HCT116 (cell line): ENCODE measurements at regions not wholly inside any gene's neighbourhood (a gene's known extent, or its start where the extent isn't known, plus 50 kb on each side); places are given as distances from the start of the nearest gene placed in this dataset.

Experiments used
- ATAC-seq: fragments of 200-7000 bp; cut with Tn5 transposase; 2 replicates; pipeline ENCODE4 v1.9.1; 2020; ENCODE audit warnings: mild to moderate bottlenecking, moderate library complexity
- BruUV-seq: library from RNA; stranded (reverse); fragments of 400-500 nt; replicated peaks from 2 replicates; lab custom pipeline; 2021; lab: Mats Ljungman, UMichigan
- CTCF ChIA-PET: fragments of 300-600 bp; sonication (Branson Sonifier 250); formaldehyde crosslinking; loops from one replicate; lab custom pipeline; 2021; ENCODE audit warnings: antibody characterized with exemption; lab: Charles Lee
- POLR2A ChIA-PET: fragments of 300-600, 350-600 bp; sonication (Branson Sonifier 250); formaldehyde crosslinking; loops from one replicate; lab custom pipeline; 2021; ENCODE audit warnings: antibody characterized with exemption; lab: Charles Lee
- RAD21 ChIA-PET, 2 experiments: fragments of 300-600 bp; sonication (Branson Sonifier 250); formaldehyde crosslinking; loops; one replicate each; lab custom pipeline; 2023; ENCODE audit warnings: low total read pairs in 2 of 2; ENCODE audit not compliant: uncharacterized antibody in 2 of 2, unreplicated experiment in 2 of 2, low non-redundant PET in 1 of 2; lab: Charles Lee
- DNase-seq: peaks from one replicate; pipeline ENCODE4 v3.0.0-alpha.2; 2010; ENCODE audit warnings: low read depth, low spot score
- H2AFZ ChIP-seq: fragments of 200-600 bp; shearing (Covaris generic), sonication (generic); 2 replicates; pipeline ENCODE4 v1.6.1; 2017; ENCODE audit warnings: low read depth, mixed run types, mixed read lengths, antibody characterized with exemption, low read length; ENCODE audit not compliant: poor library complexity, severe bottlenecking
- H3K27ac ChIP-seq: 2 replicates; pipeline ENCODE4 v1.5.1; 2012; ENCODE audit warnings: low read depth, low read length
- H3K27me3 ChIP-seq: fragments of 200-600 bp; sonication (generic); 2 replicates; pipeline ENCODE4 v1.6.1; 2016; ENCODE audit warnings: mixed run types, low read length, mixed read lengths; ENCODE audit not compliant: insufficient read depth
- H3K36me3 ChIP-seq, 2 experiments: fragments of 200-500 bp in 1 of 2; fragments of 200-600 bp in 1 of 2; sonication (Bioruptor generic) in 1 of 2; sonication (generic) in 1 of 2; 2 replicates each; pipeline versions ENCODE4 v1.5.1 to v1.6.1; 2014 to 2016; ENCODE audit warnings: low read length in 2 of 2, inconsistent platforms in 1 of 2, mixed read lengths in 1 of 2, mixed run types in 1 of 2; ENCODE audit not compliant: insufficient read depth in 2 of 2, control insufficient read depth in 1 of 2
- H3K4me1 ChIP-seq, 2 experiments: fragments of 200-600 bp in 1 of 2; sonication (generic) in 1 of 2; 2 replicates each; pipeline versions ENCODE4 v1.5.1 to v1.6.1; 2012 to 2017; ENCODE audit warnings: low read length in 2 of 2, inconsistent platforms in 1 of 2, mild to moderate bottlenecking in 1 of 2, mixed read lengths in 1 of 2, mixed run types in 1 of 2, moderate library complexity in 1 of 2; ENCODE audit not compliant: insufficient read depth in 2 of 2, control insufficient read depth in 1 of 2
- H3K4me2 ChIP-seq: fragments of 200-600 bp; sonication (generic); 2 replicates; pipeline ENCODE4 v1.6.1; 2017; ENCODE audit warnings: mixed run types, low read length, mixed read lengths
- H3K4me3 ChIP-seq, 2 experiments: fragments of 200-600 bp in 1 of 2; sonication (generic) in 1 of 2; replicated peaks in 1 of 2; 2 replicates each; pipeline ENCODE4 v1.5.1; 2011 to 2016; ENCODE audit warnings: low read length in 2 of 2, control low read depth in 1 of 2, low read depth in 1 of 2, mild to moderate bottlenecking in 1 of 2, mixed read lengths in 1 of 2, mixed run types in 1 of 2
- H3K79me2 ChIP-seq: fragments of 200-600 bp; sonication (generic); 2 replicates; pipeline ENCODE4 v1.6.1; 2017; ENCODE audit warnings: mild to moderate bottlenecking, mixed run types, low read length, moderate library complexity, mixed read lengths; ENCODE audit not compliant: insufficient read depth
- H3K9ac ChIP-seq: fragments of 200-600 bp; sonication (generic); 2 replicates; pipeline ENCODE4 v1.6.1; 2016; ENCODE audit warnings: low read length, mixed read lengths
- H3K9me2 ChIP-seq: fragments of 200-600 bp; sonication (generic), shearing (Covaris generic); 2 replicates; pipeline ENCODE4 v1.6.1; 2017; ENCODE audit warnings: mixed run types, mild to moderate bottlenecking, moderate library complexity; ENCODE audit not compliant: insufficient read depth
- H3K9me3 ChIP-seq, 2 experiments: fragments of 200-500 bp in 1 of 2; fragments of 200-600 bp in 1 of 2; sonication (Bioruptor generic) in 1 of 2; sonication (generic) in 1 of 2; 2 replicates each; pipeline ENCODE4 v1.6.1; 2014 to 2017; ENCODE audit warnings: low read length in 2 of 2, mixed read lengths in 2 of 2, inconsistent platforms in 1 of 2, low read depth in 1 of 2, mild to moderate bottlenecking in 1 of 2, mixed run types in 1 of 2, moderate library complexity in 1 of 2; ENCODE audit not compliant: control insufficient read depth in 1 of 2, insufficient read depth in 1 of 2
- H4K20me1 ChIP-seq: fragments of 200-600 bp; sonication (generic), shearing (Covaris generic); 2 replicates; pipeline ENCODE4 v1.6.1; 2017; ENCODE audit warnings: mixed run types, mild to moderate bottlenecking, moderate library complexity; ENCODE audit not compliant: insufficient read depth
- ATF3 ChIP-seq: IDR thresholded peaks from 2 replicates; pipeline ENCODE4 v1.6.1; 2012
- CBX3 ChIP-seq: IDR thresholded peaks from 2 replicates; pipeline ENCODE4 v1.6.1; 2012; ENCODE audit warnings: low read depth
- ELF1 ChIP-seq: IDR thresholded peaks from 2 replicates; pipeline ENCODE4 v1.6.1; 2012; ENCODE audit warnings: low read depth, borderline replicate concordance
- EZH2 ChIP-seq: fragments of 200-600 bp; sonication (generic); IDR thresholded peaks from 2 replicates; pipeline ENCODE4 v1.6.1; 2017; ENCODE audit warnings: antibody characterized with exemption, mixed run types
- EZH2phosphoT487 ChIP-seq: fragments of 200-600 bp; IDR thresholded peaks from 2 replicates; pipeline ENCODE4 v1.6.1; 2018; ENCODE audit warnings: antibody characterized with exemption, borderline replicate concordance
- POLR2A ChIP-seq: IDR thresholded peaks from 2 replicates; pipeline ENCODE4 v1.7.0; 2011; ENCODE audit warnings: borderline replicate concordance; ENCODE audit not compliant: insufficient read depth, insufficient read length; ENCODE audit errors: extremely low read depth
- POLR2AphosphoS5 ChIP-seq: IDR thresholded peaks from 2 replicates; pipeline ENCODE4 v1.6.1; 2011; ENCODE audit warnings: mild to moderate bottlenecking, low read depth, low read length, moderate library complexity
- SIN3A ChIP-seq: IDR thresholded peaks from 2 replicates; pipeline ENCODE4 v1.6.1; 2012; ENCODE audit warnings: low read depth
- SP1 ChIP-seq: IDR thresholded peaks from 2 replicates; pipeline ENCODE4 v1.6.1; 2012; ENCODE audit warnings: low read depth
- TCF7L2 ChIP-seq: IDR thresholded peaks from 2 replicates; pipeline ENCODE4 v1.7.0; 2011; ENCODE audit warnings: borderline replicate concordance, inconsistent platforms; ENCODE audit not compliant: insufficient read depth, insufficient read length; ENCODE audit errors: extremely low read depth
- YY1 ChIP-seq: IDR thresholded peaks from 2 replicates; pipeline ENCODE4 v1.6.1; 2011; ENCODE audit warnings: low read length, low read depth, moderate library complexity, mild to moderate bottlenecking; ENCODE audit not compliant: insufficient replicate concordance; ENCODE audit errors: extremely low read depth
- ZBTB33 ChIP-seq: IDR thresholded peaks from 2 replicates; pipeline ENCODE4 v1.6.1; 2011; ENCODE audit warnings: mild to moderate bottlenecking, low read length, moderate library complexity; ENCODE audit not compliant: insufficient replicate concordance; ENCODE audit errors: extremely low read depth
- ZNF274 ChIP-seq: fragments of 200-500 bp; sonication (Bioruptor generic); IDR thresholded peaks from 2 replicates; pipeline ENCODE4 v1.6.1; 2014; ENCODE audit warnings: mild to moderate bottlenecking, low read depth, low read length, inconsistent platforms
- intact Hi-C: fragments of 100-400 bp; cut with micrococcal nuclease; formaldehyde crosslinking; loops from 2 replicates; pipeline ENCODE4 v1.10.0; 2022
- TF ChIP-seq, protein P1 (sequence below): IDR thresholded peaks from 2 replicates; pipeline ENCODE4 v1.6.1; 2012
- TF ChIP-seq, protein P2 (sequence below): IDR thresholded peaks from 2 replicates; pipeline ENCODE4 v1.6.1; 2012; ENCODE audit warnings: low read depth
- TF ChIP-seq, protein P3 (sequence below), 3 experiments: fragments of 200-600 bp in 1 of 3; sonication (generic) in 1 of 3; IDR thresholded peaks in 2 of 3; conservative IDR thresholded peaks in 1 of 3; 2 replicates each; pipeline ENCODE4 v1.5.1; 2012 to 2017; ENCODE audit warnings: low read depth in 2 of 3, low read length in 2 of 3, antibody characterized with exemption in 1 of 3, borderline replicate concordance in 1 of 3, control low read depth in 1 of 3, mild to moderate bottlenecking in 1 of 3, mixed read lengths in 1 of 3, mixed run types in 1 of 3, moderate library complexity in 1 of 3; ENCODE audit not compliant: insufficient read depth in 1 of 3

DNA sequence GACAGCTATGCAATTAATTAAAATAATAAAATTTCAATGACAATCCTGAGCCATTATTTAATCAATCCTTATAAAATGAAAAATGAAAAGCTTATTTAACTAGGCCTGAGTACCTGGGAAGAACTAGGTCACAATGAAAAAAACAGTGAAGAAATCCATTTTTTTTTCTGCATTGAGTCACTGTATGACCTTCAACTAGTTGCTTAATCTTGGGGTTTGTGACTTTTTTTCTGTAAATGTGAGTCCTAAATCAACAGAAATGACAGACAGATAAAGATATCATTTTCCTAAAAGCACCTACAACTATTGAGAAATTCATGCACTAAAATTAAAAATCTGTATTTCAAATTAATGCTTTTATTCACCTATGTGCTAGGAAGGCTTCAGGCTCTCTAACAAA, 96.8 kb downstream of the TMEM26 start:
- no peaks in the 10 kb centered on the region for H3K4me1 ChIP-seq
- no peaks in the 10 kb centered on the region for H3K9me3 ChIP-seq
- intact Hi-C loops, result no loop called here
- H3K4me3 ChIP-seq, result no peak overlapping the region
- H3K27me3 ChIP-seq, result no peaks in the 10 kb centered on the region
- no peak overlapping the region for H3K9ac ChIP-seq
- ATAC-seq, result no peak
- ChIA-PET POLR2A (no interaction called here), CTCF (no interaction called here), RAD21 (no interaction called here)
- no peaks in the 10 kb centered on the region for H4K20me1 ChIP-seq
- H3K36me3 ChIP-seq, result no peaks in the 10 kb centered on the region
- BruUV-seq, result no TSS peak
- H3K9me2 ChIP-seq, result no peaks in the 10 kb centered on the region; the same call in 1 of the 2 replicates
- no peak overlapping the region for H3K4me2 ChIP-seq
- H3K79me2 ChIP-seq, result no peaks in the 10 kb centered on the region
- H3K27ac ChIP-seq, result no peak overlapping the region
- no peak for TF ChIP-seq EZH2
- no peak for TF ChIP-seq EZH2phosphoT487
- no peak for TF ChIP-seq POLR2AphosphoS5
- no peak for TF ChIP-seq ELF1
- TF ChIP-seq TCF7L2, result no peak
- no peak for TF ChIP-seq CBX3
- TF ChIP-seq YY1, result no peak
- no peak for TF ChIP-seq ZBTB33
- TF ChIP-seq, protein P1, sequence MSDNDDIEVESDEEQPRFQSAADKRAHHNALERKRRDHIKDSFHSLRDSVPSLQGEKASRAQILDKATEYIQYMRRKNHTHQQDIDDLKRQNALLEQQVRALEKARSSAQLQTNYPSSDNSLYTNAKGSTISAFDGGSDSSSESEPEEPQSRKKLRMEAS, result no peak
- TF ChIP-seq POLR2A, result no peak
- TF ChIP-seq, protein P2, sequence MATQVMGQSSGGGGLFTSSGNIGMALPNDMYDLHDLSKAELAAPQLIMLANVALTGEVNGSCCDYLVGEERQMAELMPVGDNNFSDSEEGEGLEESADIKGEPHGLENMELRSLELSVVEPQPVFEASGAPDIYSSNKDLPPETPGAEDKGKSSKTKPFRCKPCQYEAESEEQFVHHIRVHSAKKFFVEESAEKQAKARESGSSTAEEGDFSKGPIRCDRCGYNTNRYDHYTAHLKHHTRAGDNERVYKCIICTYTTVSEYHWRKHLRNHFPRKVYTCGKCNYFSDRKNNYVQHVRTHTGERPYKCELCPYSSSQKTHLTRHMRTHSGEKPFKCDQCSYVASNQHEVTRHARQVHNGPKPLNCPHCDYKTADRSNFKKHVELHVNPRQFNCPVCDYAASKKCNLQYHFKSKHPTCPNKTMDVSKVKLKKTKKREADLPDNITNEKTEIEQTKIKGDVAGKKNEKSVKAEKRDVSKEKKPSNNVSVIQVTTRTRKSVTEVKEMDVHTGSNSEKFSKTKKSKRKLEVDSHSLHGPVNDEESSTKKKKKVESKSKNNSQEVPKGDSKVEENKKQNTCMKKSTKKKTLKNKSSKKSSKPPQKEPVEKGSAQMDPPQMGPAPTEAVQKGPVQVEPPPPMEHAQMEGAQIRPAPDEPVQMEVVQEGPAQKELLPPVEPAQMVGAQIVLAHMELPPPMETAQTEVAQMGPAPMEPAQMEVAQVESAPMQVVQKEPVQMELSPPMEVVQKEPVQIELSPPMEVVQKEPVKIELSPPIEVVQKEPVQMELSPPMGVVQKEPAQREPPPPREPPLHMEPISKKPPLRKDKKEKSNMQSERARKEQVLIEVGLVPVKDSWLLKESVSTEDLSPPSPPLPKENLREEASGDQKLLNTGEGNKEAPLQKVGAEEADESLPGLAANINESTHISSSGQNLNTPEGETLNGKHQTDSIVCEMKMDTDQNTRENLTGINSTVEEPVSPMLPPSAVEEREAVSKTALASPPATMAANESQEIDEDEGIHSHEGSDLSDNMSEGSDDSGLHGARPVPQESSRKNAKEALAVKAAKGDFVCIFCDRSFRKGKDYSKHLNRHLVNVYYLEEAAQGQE, result no peak
- TF ChIP-seq ZNF274, result no peak
- TF ChIP-seq, protein P3, sequence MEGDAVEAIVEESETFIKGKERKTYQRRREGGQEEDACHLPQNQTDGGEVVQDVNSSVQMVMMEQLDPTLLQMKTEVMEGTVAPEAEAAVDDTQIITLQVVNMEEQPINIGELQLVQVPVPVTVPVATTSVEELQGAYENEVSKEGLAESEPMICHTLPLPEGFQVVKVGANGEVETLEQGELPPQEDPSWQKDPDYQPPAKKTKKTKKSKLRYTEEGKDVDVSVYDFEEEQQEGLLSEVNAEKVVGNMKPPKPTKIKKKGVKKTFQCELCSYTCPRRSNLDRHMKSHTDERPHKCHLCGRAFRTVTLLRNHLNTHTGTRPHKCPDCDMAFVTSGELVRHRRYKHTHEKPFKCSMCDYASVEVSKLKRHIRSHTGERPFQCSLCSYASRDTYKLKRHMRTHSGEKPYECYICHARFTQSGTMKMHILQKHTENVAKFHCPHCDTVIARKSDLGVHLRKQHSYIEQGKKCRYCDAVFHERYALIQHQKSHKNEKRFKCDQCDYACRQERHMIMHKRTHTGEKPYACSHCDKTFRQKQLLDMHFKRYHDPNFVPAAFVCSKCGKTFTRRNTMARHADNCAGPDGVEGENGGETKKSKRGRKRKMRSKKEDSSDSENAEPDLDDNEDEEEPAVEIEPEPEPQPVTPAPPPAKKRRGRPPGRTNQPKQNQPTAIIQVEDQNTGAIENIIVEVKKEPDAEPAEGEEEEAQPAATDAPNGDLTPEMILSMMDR (IDR thresholded peaks at IDR 0.05 in 2 of 3, conservative IDR thresholded peaks at IDR 0.05 in 1 of 3; ENCODE audit: borderline replicate concordance in 1 of 3, insufficient read depth in 1 of 3, low read depth in 2 of 3, low read length in 2 of 3), result no peak
- TF ChIP-seq SP1, result no peak
- no peak for TF ChIP-seq ATF3
- no peak for TF ChIP-seq SIN3A
- H2AFZ ChIP-seq, result no peak overlapping the region
- no peak for DNase-seq
